ENCODE measurements at regions not wholly inside any gene's neighbourhood (a gene's known extent, or its start where the extent isn't known, plus 50 kb on each side); places are given as distances from the start of the nearest gene placed in this dataset.

GRCh38 chr12:88802096-88802706 lies 221.9 kb upstream of the KITLG start:
- DNase-seq = no peak

GRCh38 chr12:88801227-88802095 lies 221.2 kb upstream of the KITLG start:
- DNase-seq = no peak

- DNase-seq = no peak
Observed at GRCh38 chr12:88793096-88793495, 212.8 kb upstream of the KITLG start.

DNA sequence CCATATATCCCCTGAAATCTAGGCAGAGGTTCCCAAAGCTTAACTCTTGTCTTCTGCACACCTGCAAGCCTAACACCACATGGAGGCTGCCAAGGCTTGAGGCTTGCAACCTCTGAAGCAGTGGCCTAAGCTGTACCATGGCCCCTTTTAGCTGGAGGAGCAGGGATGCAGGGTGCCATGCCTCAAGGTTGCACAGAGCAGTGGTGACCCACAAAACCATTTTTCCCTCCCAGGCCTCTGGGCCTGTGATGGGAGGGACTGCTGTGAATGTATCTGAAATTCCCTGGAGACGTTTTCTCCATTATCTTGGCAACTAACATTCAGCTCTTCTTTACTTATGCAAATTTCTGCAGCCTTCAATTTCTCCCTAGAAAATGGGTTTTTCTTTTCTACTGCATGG lies 210.0 kb upstream of the KITLG start:
- DNase-seq = no peak

GRCh38 chr12:88784166-88784565 lies 203.9 kb upstream of the KITLG start:
- no peak for DNase-seq

DNA sequence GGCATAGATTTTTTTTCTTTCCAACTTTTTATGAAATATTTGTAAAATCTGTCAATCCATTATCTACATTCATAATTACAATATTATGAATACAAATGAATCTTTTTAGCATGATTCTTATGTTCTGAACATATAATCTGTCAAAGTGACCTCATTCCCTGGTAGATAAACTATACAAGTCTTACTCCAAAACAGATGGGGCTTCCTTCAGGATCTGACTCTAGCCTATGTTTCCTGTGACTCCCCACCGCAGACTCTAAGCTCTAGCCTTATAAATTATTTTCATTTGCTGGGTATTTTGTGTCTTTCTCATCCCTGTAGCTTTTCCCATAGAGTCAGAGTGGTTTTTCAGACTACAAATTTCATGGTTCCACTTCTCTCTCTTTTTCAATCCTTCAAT lies 202.1 kb upstream of the KITLG start:
- DNase-seq = no peak

GRCh38 chr12:88781909-88782308 lies 201.6 kb upstream of the KITLG start:
- DNase-seq = no peak

DNA sequence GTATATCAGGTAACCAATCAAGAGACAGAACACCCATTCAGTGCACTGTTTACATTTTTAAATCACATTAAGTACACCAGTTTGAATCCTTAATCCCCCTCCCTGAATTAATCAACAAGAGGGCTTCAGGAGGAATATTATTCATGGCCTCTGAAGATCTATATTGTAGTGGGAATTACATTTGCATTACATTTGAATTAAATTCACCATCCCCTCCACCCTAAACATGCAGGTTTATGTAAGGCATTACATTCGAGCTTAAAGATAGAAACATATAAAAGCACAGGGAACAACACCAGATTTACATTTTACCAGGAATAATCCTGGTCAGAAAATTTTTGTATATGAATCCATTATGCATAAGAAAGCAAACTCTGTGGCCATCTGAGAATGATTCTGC lies 197.8 kb upstream of the KITLG start:
- DNase-seq = no peak

GRCh38 chr12:88775742-88776151 lies 195.5 kb upstream of the KITLG start:
- no peak for DNase-seq

GRCh38 chr12:88767699-88768098 lies 187.4 kb upstream of the KITLG start:
- DNase-seq = no peak

- no peak for DNase-seq
Observed at GRCh38 chr12:88764781-88765480, 184.7 kb upstream of the KITLG start.

DNA sequence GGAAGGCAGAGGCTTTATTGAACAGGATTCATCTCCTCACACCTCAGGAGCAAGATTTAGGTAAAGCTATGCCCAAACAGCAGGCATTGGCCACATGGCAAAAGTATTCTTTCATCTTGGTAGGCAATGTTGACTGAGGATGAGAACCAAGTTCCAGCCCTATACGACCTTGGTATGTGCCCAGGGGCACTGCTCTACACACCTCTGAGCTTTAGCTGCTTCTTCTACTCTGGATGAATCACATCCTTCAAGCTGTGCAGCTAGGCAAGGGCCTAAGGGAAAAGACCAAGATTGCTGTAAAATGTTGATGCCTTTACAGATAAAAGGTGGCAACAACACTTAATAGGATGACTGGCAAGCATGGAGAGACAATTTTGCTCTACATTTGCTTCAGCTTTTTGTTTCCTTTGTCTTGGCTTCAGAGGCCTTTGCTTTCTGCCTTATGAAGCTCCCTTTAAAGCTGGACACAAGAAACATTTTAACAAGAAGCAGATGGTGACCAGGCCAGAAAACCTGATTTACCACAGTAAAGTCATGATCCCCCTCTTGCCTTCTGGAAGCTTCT lies 183.3 kb upstream of the KITLG start:
- no peak for DNase-seq

- DNase-seq = no peak
Observed at GRCh38 chr12:88758176-88758575, 177.9 kb upstream of the KITLG start.

GRCh38 chr12:88756917-88757316 lies 176.6 kb upstream of the KITLG start:
- DNase-seq = no peak

DNA sequence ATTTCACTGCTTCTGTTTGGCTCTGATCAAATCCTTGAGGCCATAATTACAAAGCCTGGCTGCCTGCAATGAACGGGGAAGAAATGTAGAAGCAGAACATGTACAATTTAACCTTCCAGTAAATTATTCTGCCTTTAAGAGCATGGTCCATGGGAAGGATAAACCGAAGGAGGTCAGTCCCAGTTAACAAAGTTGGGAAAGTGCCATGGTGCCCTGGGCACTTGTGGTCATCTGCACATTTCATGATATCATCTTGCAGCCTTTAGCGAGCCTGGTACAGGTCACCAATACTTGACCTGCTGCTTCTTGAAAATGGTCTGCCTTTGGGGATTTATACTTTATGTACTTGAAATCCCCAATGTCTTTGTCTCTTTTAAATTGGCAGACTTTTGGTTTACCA lies 175.9 kb upstream of the KITLG start:
- no peak for DNase-seq

DNA sequence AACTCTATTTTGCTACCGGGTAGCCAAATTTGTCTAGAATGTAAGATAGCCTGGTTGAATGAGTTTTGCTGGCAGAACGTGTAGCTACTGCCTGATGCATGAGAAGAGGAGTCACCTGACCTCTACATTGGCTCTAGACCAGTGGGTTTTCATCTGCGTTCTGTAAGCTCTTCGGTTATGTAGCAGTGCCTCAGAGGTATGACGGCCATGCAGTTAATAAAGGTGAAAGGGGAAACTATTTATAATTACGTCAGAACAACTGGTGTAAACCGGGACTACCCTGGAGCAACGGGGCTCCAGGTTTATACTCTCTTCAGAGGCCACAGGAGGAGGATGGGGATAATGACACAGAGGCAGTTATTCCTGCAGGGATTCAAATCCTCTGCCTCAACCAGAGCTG lies 173.4 kb upstream of the KITLG start:
- no peak for DNase-seq

GRCh38 chr12:88753066-88753465 lies 172.8 kb upstream of the KITLG start:
- DNase-seq = no peak

GRCh38 chr12:88752183-88752582 lies 171.9 kb upstream of the KITLG start:
- no peak for DNase-seq

DNA sequence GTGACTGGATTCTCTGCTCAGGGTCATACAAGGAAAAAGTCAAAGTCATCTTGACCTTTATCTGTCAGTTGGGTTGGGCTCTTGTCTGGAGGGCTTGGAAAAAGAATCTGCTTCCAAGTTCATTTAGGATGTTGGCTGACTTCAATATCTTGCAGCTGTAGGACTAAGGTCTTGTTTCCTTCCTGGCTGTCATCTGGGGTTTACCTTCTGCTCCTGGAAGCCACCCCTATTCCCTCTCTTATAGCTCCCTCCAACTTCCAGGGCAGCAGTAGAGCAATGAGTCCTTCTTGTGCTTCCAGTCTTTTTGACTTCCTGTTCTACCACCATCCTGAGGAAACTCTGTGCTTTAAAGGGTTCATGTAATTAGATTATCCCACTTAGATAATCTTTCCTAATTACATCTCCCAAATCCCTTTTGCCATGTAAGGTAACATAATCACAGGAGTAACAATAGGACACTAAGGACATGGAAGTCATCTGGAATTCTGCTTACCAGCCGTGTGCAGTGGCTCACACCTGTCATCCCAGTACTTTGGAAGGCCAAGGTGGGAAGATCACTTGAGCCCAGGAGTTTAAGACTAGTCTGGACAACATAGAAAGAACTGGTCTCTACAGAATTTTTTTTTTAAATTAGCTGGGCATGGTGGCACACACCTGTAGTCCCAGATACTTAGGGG lies 170.7 kb upstream of the KITLG start:
- DNase-seq = no peak

GRCh38 chr12:88746386-88746785 lies 166.1 kb upstream of the KITLG start:
- DNase-seq = no peak

GRCh38 chr12:88743946-88744685 lies 163.8 kb upstream of the KITLG start:
- no peak for DNase-seq

DNA sequence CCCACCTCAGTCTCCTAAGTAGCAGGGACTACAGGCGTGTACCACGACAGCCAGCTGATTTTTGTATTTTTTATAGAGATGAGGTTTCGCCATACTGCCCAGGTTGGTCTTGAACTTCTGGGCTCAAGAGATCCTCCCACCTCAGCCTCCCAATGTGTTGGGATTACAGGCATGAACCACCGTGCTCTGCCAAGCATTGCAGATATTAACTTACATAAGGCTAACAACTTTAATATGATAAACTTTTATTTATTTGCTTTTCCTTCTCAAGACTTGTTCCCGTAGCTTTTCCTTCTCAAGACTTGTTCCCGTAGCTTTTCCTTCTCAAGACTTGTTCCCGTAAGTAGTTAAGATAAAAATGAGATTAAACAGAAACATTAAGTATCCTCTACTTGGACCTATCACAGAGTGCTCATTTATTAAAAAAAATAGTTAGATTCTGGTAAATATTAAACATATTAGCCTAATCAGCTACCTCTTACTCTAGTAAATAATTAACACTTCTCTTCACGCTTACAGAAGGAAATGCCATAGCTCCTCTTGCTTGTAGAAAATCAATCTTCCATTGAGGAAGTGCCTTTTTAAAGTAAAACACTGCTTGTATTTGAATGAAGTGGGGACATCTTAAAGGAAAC lies 157.7 kb upstream of the KITLG start:
- DNase-seq = no peak
